NCI-H2171 treated with DMSO at 0.1 percent for 48 hours (cell line): ENCODE measurements at regions not wholly inside any gene's neighbourhood (a gene's known extent, or its start where the extent isn't known, plus 50 kb on each side); places are given as distances from the start of the nearest gene placed in this dataset.
A peak's percentile ranks its signal among the peaks of the same experiment; 100 is the strongest.
"Not testable (repeated sequence)": the region's sequence is repeated elsewhere in the genome, so short reads cannot be mapped to it uniquely, and the experiment has no call there.

ENCODE experiments used
- DNase-seq: peaks from one replicate; lab custom pipeline; 2025; lab: John Stamatoyannopoulos, UW

GRCh38 chr5:61215996-61216395 is 53.7 kb upstream of the SMIM15 start:
- no peak for DNase-seq

GRCh38 chr5:61216741-61217140 is 54.5 kb upstream of the SMIM15 start:
- no peak for DNase-seq

GRCh38 chr5:61217214-61217613 is 54.9 kb upstream of the SMIM15 start:
- no peak for DNase-seq

- DNase-seq, result no peak
These were observed 66.0 kb upstream of the SMIM15 start for GRCh38 chr5:61228229-61228628.

GRCh38 chr5:61228691-61229280 is 66.5 kb upstream of the SMIM15 start:
- DNase-seq, result no peak

- no peak for DNase-seq
These were observed 67.1 kb upstream of the SMIM15 start for GRCh38 chr5:61229416-61229815.

- no peak for DNase-seq
These were observed 68.2 kb upstream of the SMIM15 start for GRCh38 chr5:61230492-61230891.

- no peak for DNase-seq
These were observed 69.5 kb upstream of the SMIM15 start for GRCh38 chr5:61231813-61232212.

GRCh38 chr5:61232490-61233050 is 70.3 kb upstream of the SMIM15 start:
- DNase-seq, result no peak

- no peak for DNase-seq
These were observed 71.8 kb upstream of the SMIM15 start for GRCh38 chr5:61234019-61234418.

GRCh38 chr5:61236715-61237114 is 74.4 kb upstream of the SMIM15 start:
- DNase-seq, result not testable (repeated sequence)

GRCh38 chr5:61245486-61245885 is 83.2 kb upstream of the SMIM15 start:
- no peak for DNase-seq

GRCh38 chr5:61245936-61246335 is 83.7 kb upstream of the SMIM15 start:
- DNase-seq, result peak; percentile 7

- DNase-seq, result no peak
These were observed 84.6 kb upstream of the SMIM15 start for GRCh38 chr5:61246768-61247307.

- DNase-seq, result no peak
These were observed 80.0 kb upstream of the ZSWIM6 start for GRCh38 chr5:61251874-61252642.

- no peak for DNase-seq
These were observed 79.5 kb upstream of the ZSWIM6 start for GRCh38 chr5:61252643-61252925.

- no peak for DNase-seq
These were observed 78.5 kb upstream of the ZSWIM6 start for GRCh38 chr5:61253547-61253946.

GRCh38 chr5:61254969-61255555 is 77.0 kb upstream of the ZSWIM6 start:
- no peak for DNase-seq

- DNase-seq, result no peak
These were observed 75.6 kb upstream of the ZSWIM6 start for GRCh38 chr5:61256474-61256873.

GRCh38 chr5:61257421-61257820 is 74.6 kb upstream of the ZSWIM6 start:
- no peak for DNase-seq

GRCh38 chr5:61261136-61261535 is 70.9 kb upstream of the ZSWIM6 start:
- no peak for DNase-seq

- no peak for DNase-seq
These were observed 70.0 kb upstream of the ZSWIM6 start for GRCh38 chr5:61262080-61262479.

- DNase-seq, result no peak
These were observed 69.0 kb upstream of the ZSWIM6 start for GRCh38 chr5:61263072-61263471.
